Keratinocyte (primary cell): ENCODE measurements at regions not wholly inside any gene's neighbourhood (a gene's known extent, or its start where the extent isn't known, plus 50 kb on each side); places are given as distances from the start of the nearest gene placed in this dataset.

Source experiments
- DNase-seq: peaks from one replicate; pipeline ENCODE4 v3.0.0-alpha.2; 2011; ENCODE audit warnings: low read depth, missing footprints, low spot score
- FAIRE-seq: peaks from 2 replicates; lab custom pipeline; 2011; peaks lifted over from hg19 to GRCh38; lab: Jason Lieb, UNC
- H2AFZ ChIP-seq: 2 replicates; pipeline ENCODE4 v1.6.0; 2012; ENCODE audit warnings: low read length, control low read depth, inconsistent platforms; ENCODE audit not compliant: control insufficient read depth
- H3K27ac ChIP-seq: 2 replicates; pipeline ENCODE4 v1.5.1; 2011; ENCODE audit warnings: low read length; ENCODE audit not compliant: control insufficient read depth, insufficient read depth
- H3K27me3 ChIP-seq: 3 replicates; pipeline ENCODE4 v1.6.0; 2011; ENCODE audit warnings: low read length; ENCODE audit not compliant: control insufficient read depth, insufficient read depth; ENCODE audit errors: extremely low read depth
- H3K36me3 ChIP-seq, 2 experiments: 2 replicates in 1 of 2; 3 replicates in 1 of 2; pipeline ENCODE4 v1.5.1; 2011; ENCODE audit warnings: low read length in 2 of 2, mild to moderate bottlenecking in 1 of 2; ENCODE audit not compliant: control insufficient read depth in 2 of 2, insufficient read depth in 2 of 2; ENCODE audit errors: extremely low read depth in 1 of 2
- H3K4me1 ChIP-seq: 3 replicates; pipeline ENCODE4 v1.5.1; 2011; ENCODE audit warnings: low read length; ENCODE audit not compliant: control insufficient read depth, insufficient read depth; ENCODE audit errors: extremely low read depth
- H3K4me2 ChIP-seq: 3 replicates; pipeline ENCODE4 v1.6.0; 2011; ENCODE audit warnings: low read depth, low read length; ENCODE audit not compliant: control insufficient read depth, insufficient read depth; ENCODE audit errors: extremely low read depth
- H3K4me3 ChIP-seq, 3 experiments: fragments of 200-600 bp in 1 of 3; sonication (generic) in 1 of 3; 2 replicates in 2 of 3; 3 replicates in 1 of 3; pipeline ENCODE4 v1.5.1; 2011 to 2016; ENCODE audit warnings: low read length in 3 of 3, mild to moderate bottlenecking in 3 of 3, control low read depth in 2 of 3, inconsistent platforms in 1 of 3, low read depth in 1 of 3, mixed read lengths in 1 of 3, mixed run types in 1 of 3, moderate library complexity in 1 of 3; ENCODE audit not compliant: control insufficient read depth in 2 of 3, insufficient read depth in 2 of 3; ENCODE audit errors: extremely low read depth in 1 of 3
- H3K79me2 ChIP-seq: 2 replicates; pipeline ENCODE4 v1.6.0; 2012; ENCODE audit warnings: low read length; ENCODE audit not compliant: control insufficient read depth, insufficient read depth
- H3K9ac ChIP-seq: 3 replicates; pipeline ENCODE4 v1.6.0; 2011; ENCODE audit warnings: low read length; ENCODE audit not compliant: control insufficient read depth, insufficient read depth; ENCODE audit errors: extremely low read depth
- H3K9me1 ChIP-seq: 3 replicates; pipeline ENCODE4 v1.6.0; 2011; ENCODE audit warnings: low read length; ENCODE audit not compliant: control insufficient read depth, insufficient read depth; ENCODE audit errors: extremely low read depth
- H3K9me3 ChIP-seq: 2 replicates; pipeline ENCODE4 v1.5.1; 2012; ENCODE audit warnings: low read depth, low read length; ENCODE audit not compliant: control insufficient read depth
- H4K20me1 ChIP-seq: 3 replicates; pipeline ENCODE4 v1.6.0; 2011; ENCODE audit warnings: low read length; ENCODE audit not compliant: control insufficient read depth, insufficient read depth; ENCODE audit errors: extremely low read depth
- CTCF ChIP-seq, 3 experiments: IDR thresholded peaks in 1 of 3; conservative IDR thresholded peaks in 1 of 3; optimal IDR thresholded peaks in 1 of 3; 2 replicates in 2 of 3; 3 replicates in 1 of 3; pipeline versions ENCODE3 to v1.5.1; 2011; ENCODE audit warnings: low read length in 3 of 3, mild to moderate bottlenecking in 3 of 3, moderate library complexity in 2 of 3, control low read depth in 1 of 3, inconsistent platforms in 1 of 3; ENCODE audit not compliant: insufficient read depth in 2 of 3; ENCODE audit errors: extremely low read depth in 1 of 3
- EZH2 ChIP-seq: IDR thresholded peaks from one replicate; pipeline ENCODE4 v1.6.1; 2012; ENCODE audit warnings: inconsistent platforms, mild to moderate bottlenecking, low read length, moderate library complexity
- dilution Hi-C: fragments of 300-500 bp; cut with MboI; formaldehyde crosslinking; loops from one replicate; pipeline ENCODE4 v1.7.0; 2020; ENCODE audit warnings: low sequenced_read_pairs; ENCODE audit not compliant: extremely low pct_ligation_motif_present

- Histone ChIP-seq H3K4me1 (no peaks in the 10 kb centered on the region), H3K27ac (no peak overlapping the region), H3K36me3 (no peaks in the 10 kb centered on the region), H3K79me2 (no peaks in the 10 kb centered on the region), H3K9me3 (no peaks in the 10 kb centered on the region), H3K9me1 (no peaks in the 10 kb centered on the region), H3K4me2 (no peak overlapping the region), H4K20me1 (no peaks in the 10 kb centered on the region), H3K27me3 (no peaks in the 10 kb centered on the region), H3K4me3 (no peak overlapping the region), H2AFZ (no peak overlapping the region), H3K9ac (no peak overlapping the region)
- TF ChIP-seq EZH2 (no peak), CTCF (optimal IDR thresholded peaks at IDR 0.05 in 1 of 3, IDR thresholded peaks at IDR 0.05 in 1 of 3, conservative IDR thresholded peaks at IDR 0.05 in 1 of 3; ENCODE audit: extremely low read depth in 1 of 3, insufficient read depth in 2 of 3, low read length in 3 of 3) (no peak)
- DNase-seq (no peak), FAIRE-seq (no peak)
- dilution Hi-C loops = no loop called here
Observed at GRCh38 chr16:65540901-65541300, 419.0 kb upstream of the CDH11 start.

- H3K4me1 ChIP-seq = peaks cover 10% of the 10 kb centered on the region
- FAIRE-seq (peak; percentile 39), DNase-seq (no peak)
- no peak overlapping the region for H3K27ac ChIP-seq
- H4K20me1 ChIP-seq = no peaks in the 10 kb centered on the region
- no peak overlapping the region for H3K4me3 ChIP-seq
- no peak for TF ChIP-seq EZH2
- TF ChIP-seq CTCF (optimal IDR thresholded peaks at IDR 0.05 in 1 of 3, IDR thresholded peaks at IDR 0.05 in 1 of 3, conservative IDR thresholded peaks at IDR 0.05 in 1 of 3; ENCODE audit: extremely low read depth in 1 of 3, insufficient read depth in 2 of 3, low read length in 3 of 3) = no peak
- H3K4me2 ChIP-seq = no peak overlapping the region
- H3K36me3 ChIP-seq = no peaks in the 10 kb centered on the region
- H2AFZ ChIP-seq = peak overlapping the region; percentile 2
- no peaks in the 10 kb centered on the region for H3K9me3 ChIP-seq
- dilution Hi-C loops = no loop called here
- H3K27me3 ChIP-seq = no peaks in the 10 kb centered on the region
- H3K9me1 ChIP-seq = no peaks in the 10 kb centered on the region
- H3K79me2 ChIP-seq = no peaks in the 10 kb centered on the region
- no peak overlapping the region for H3K9ac ChIP-seq
Observed at GRCh38 chr16:65538976-65539375, 417.1 kb upstream of the CDH11 start.
